HCT116 (cell line): ENCODE measurements at regions not wholly inside any gene's neighbourhood (a gene's known extent, or its start where the extent isn't known, plus 50 kb on each side); places are given as distances from the start of the nearest gene placed in this dataset.
"Not testable (repeated sequence)": the region's sequence is repeated elsewhere in the genome, so short reads cannot be mapped to it uniquely, and the experiment has no call there.

Experiments used
- ATAC-seq: fragments of 200-7000 bp; cut with Tn5 transposase; 2 replicates; pipeline ENCODE4 v1.9.1; 2020; ENCODE audit warnings: mild to moderate bottlenecking, moderate library complexity
- BruUV-seq: library from RNA; stranded (reverse); fragments of 400-500 nt; replicated peaks from 2 replicates; lab custom pipeline; 2021; lab: Mats Ljungman, UMichigan
- CTCF ChIA-PET: fragments of 300-600 bp; sonication (Branson Sonifier 250); formaldehyde crosslinking; loops from one replicate; lab custom pipeline; 2021; ENCODE audit warnings: antibody characterized with exemption; lab: Charles Lee
- POLR2A ChIA-PET: fragments of 300-600, 350-600 bp; sonication (Branson Sonifier 250); formaldehyde crosslinking; loops from one replicate; lab custom pipeline; 2021; ENCODE audit warnings: antibody characterized with exemption; lab: Charles Lee
- RAD21 ChIA-PET, 2 experiments: fragments of 300-600 bp; sonication (Branson Sonifier 250); formaldehyde crosslinking; loops; one replicate each; lab custom pipeline; 2023; ENCODE audit warnings: low total read pairs in 2 of 2; ENCODE audit not compliant: uncharacterized antibody in 2 of 2, unreplicated experiment in 2 of 2, low non-redundant PET in 1 of 2; lab: Charles Lee
- DNase-seq: peaks from one replicate; pipeline ENCODE4 v3.0.0-alpha.2; 2010; ENCODE audit warnings: low read depth, low spot score
- H2AFZ ChIP-seq: fragments of 200-600 bp; shearing (Covaris generic), sonication (generic); 2 replicates; pipeline ENCODE4 v1.6.1; 2017; ENCODE audit warnings: low read depth, mixed run types, mixed read lengths, antibody characterized with exemption, low read length; ENCODE audit not compliant: poor library complexity, severe bottlenecking
- H3K27ac ChIP-seq: 2 replicates; pipeline ENCODE4 v1.5.1; 2012; ENCODE audit warnings: low read depth, low read length
- H3K27me3 ChIP-seq: fragments of 200-600 bp; sonication (generic); 2 replicates; pipeline ENCODE4 v1.6.1; 2016; ENCODE audit warnings: mixed run types, low read length, mixed read lengths; ENCODE audit not compliant: insufficient read depth
- H3K36me3 ChIP-seq, 2 experiments: fragments of 200-500 bp in 1 of 2; fragments of 200-600 bp in 1 of 2; sonication (Bioruptor generic) in 1 of 2; sonication (generic) in 1 of 2; 2 replicates each; pipeline versions ENCODE4 v1.5.1 to v1.6.1; 2014 to 2016; ENCODE audit warnings: low read length in 2 of 2, inconsistent platforms in 1 of 2, mixed read lengths in 1 of 2, mixed run types in 1 of 2; ENCODE audit not compliant: insufficient read depth in 2 of 2, control insufficient read depth in 1 of 2
- H3K4me1 ChIP-seq, 2 experiments: fragments of 200-600 bp in 1 of 2; sonication (generic) in 1 of 2; 2 replicates each; pipeline versions ENCODE4 v1.5.1 to v1.6.1; 2012 to 2017; ENCODE audit warnings: low read length in 2 of 2, inconsistent platforms in 1 of 2, mild to moderate bottlenecking in 1 of 2, mixed read lengths in 1 of 2, mixed run types in 1 of 2, moderate library complexity in 1 of 2; ENCODE audit not compliant: insufficient read depth in 2 of 2, control insufficient read depth in 1 of 2
- H3K4me2 ChIP-seq: fragments of 200-600 bp; sonication (generic); 2 replicates; pipeline ENCODE4 v1.6.1; 2017; ENCODE audit warnings: mixed run types, low read length, mixed read lengths
- H3K4me3 ChIP-seq, 2 experiments: fragments of 200-600 bp in 1 of 2; sonication (generic) in 1 of 2; replicated peaks in 1 of 2; 2 replicates each; pipeline ENCODE4 v1.5.1; 2011 to 2016; ENCODE audit warnings: low read length in 2 of 2, control low read depth in 1 of 2, low read depth in 1 of 2, mild to moderate bottlenecking in 1 of 2, mixed read lengths in 1 of 2, mixed run types in 1 of 2
- H3K79me2 ChIP-seq: fragments of 200-600 bp; sonication (generic); 2 replicates; pipeline ENCODE4 v1.6.1; 2017; ENCODE audit warnings: mild to moderate bottlenecking, mixed run types, low read length, moderate library complexity, mixed read lengths; ENCODE audit not compliant: insufficient read depth
- H3K9ac ChIP-seq: fragments of 200-600 bp; sonication (generic); 2 replicates; pipeline ENCODE4 v1.6.1; 2016; ENCODE audit warnings: low read length, mixed read lengths
- H3K9me2 ChIP-seq: fragments of 200-600 bp; sonication (generic), shearing (Covaris generic); 2 replicates; pipeline ENCODE4 v1.6.1; 2017; ENCODE audit warnings: mixed run types, mild to moderate bottlenecking, moderate library complexity; ENCODE audit not compliant: insufficient read depth
- H3K9me3 ChIP-seq, 2 experiments: fragments of 200-500 bp in 1 of 2; fragments of 200-600 bp in 1 of 2; sonication (Bioruptor generic) in 1 of 2; sonication (generic) in 1 of 2; 2 replicates each; pipeline ENCODE4 v1.6.1; 2014 to 2017; ENCODE audit warnings: low read length in 2 of 2, mixed read lengths in 2 of 2, inconsistent platforms in 1 of 2, low read depth in 1 of 2, mild to moderate bottlenecking in 1 of 2, mixed run types in 1 of 2, moderate library complexity in 1 of 2; ENCODE audit not compliant: control insufficient read depth in 1 of 2, insufficient read depth in 1 of 2
- H4K20me1 ChIP-seq: fragments of 200-600 bp; sonication (generic), shearing (Covaris generic); 2 replicates; pipeline ENCODE4 v1.6.1; 2017; ENCODE audit warnings: mixed run types, mild to moderate bottlenecking, moderate library complexity; ENCODE audit not compliant: insufficient read depth
- ELF1 ChIP-seq: IDR thresholded peaks from 2 replicates; pipeline ENCODE4 v1.6.1; 2012; ENCODE audit warnings: low read depth, borderline replicate concordance
- EZH2 ChIP-seq: fragments of 200-600 bp; sonication (generic); IDR thresholded peaks from 2 replicates; pipeline ENCODE4 v1.6.1; 2017; ENCODE audit warnings: antibody characterized with exemption, mixed run types
- POLR2A ChIP-seq: IDR thresholded peaks from 2 replicates; pipeline ENCODE4 v1.7.0; 2011; ENCODE audit warnings: borderline replicate concordance; ENCODE audit not compliant: insufficient read depth, insufficient read length; ENCODE audit errors: extremely low read depth
- intact Hi-C: fragments of 100-400 bp; cut with micrococcal nuclease; formaldehyde crosslinking; loops from 2 replicates; pipeline ENCODE4 v1.10.0; 2022
- TF ChIP-seq, protein P1 (sequence below): IDR thresholded peaks from 2 replicates; pipeline ENCODE4 v1.6.1; 2012; ENCODE audit warnings: low read depth

GRCh38 chr5:53265043-53265442 is 155.5 kb upstream of the MOCS2 start (continued):
- TF ChIP-seq, protein P1, sequence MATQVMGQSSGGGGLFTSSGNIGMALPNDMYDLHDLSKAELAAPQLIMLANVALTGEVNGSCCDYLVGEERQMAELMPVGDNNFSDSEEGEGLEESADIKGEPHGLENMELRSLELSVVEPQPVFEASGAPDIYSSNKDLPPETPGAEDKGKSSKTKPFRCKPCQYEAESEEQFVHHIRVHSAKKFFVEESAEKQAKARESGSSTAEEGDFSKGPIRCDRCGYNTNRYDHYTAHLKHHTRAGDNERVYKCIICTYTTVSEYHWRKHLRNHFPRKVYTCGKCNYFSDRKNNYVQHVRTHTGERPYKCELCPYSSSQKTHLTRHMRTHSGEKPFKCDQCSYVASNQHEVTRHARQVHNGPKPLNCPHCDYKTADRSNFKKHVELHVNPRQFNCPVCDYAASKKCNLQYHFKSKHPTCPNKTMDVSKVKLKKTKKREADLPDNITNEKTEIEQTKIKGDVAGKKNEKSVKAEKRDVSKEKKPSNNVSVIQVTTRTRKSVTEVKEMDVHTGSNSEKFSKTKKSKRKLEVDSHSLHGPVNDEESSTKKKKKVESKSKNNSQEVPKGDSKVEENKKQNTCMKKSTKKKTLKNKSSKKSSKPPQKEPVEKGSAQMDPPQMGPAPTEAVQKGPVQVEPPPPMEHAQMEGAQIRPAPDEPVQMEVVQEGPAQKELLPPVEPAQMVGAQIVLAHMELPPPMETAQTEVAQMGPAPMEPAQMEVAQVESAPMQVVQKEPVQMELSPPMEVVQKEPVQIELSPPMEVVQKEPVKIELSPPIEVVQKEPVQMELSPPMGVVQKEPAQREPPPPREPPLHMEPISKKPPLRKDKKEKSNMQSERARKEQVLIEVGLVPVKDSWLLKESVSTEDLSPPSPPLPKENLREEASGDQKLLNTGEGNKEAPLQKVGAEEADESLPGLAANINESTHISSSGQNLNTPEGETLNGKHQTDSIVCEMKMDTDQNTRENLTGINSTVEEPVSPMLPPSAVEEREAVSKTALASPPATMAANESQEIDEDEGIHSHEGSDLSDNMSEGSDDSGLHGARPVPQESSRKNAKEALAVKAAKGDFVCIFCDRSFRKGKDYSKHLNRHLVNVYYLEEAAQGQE, result no peak
- no peak for TF ChIP-seq ELF1
- TF ChIP-seq, all 23 proteins: peak for 0

GRCh38 chr5:53268241-53268640 is 158.7 kb upstream of the MOCS2 start:
- H3K4me2 ChIP-seq, intact Hi-C loops, POLR2A ChIA-PET, H2AFZ ChIP-seq, DNase-seq, H3K27ac ChIP-seq, RAD21 ChIA-PET, H3K27me3 ChIP-seq, H3K4me3 ChIP-seq, CTCF ChIA-PET, ATAC-seq, H4K20me1 ChIP-seq, H3K9ac ChIP-seq, BruUV-seq, H3K4me1 ChIP-seq, H3K9me2 ChIP-seq, H3K36me3 ChIP-seq, H3K79me2 ChIP-seq, H3K9me3 ChIP-seq: not testable (repeated sequence)

DNA sequence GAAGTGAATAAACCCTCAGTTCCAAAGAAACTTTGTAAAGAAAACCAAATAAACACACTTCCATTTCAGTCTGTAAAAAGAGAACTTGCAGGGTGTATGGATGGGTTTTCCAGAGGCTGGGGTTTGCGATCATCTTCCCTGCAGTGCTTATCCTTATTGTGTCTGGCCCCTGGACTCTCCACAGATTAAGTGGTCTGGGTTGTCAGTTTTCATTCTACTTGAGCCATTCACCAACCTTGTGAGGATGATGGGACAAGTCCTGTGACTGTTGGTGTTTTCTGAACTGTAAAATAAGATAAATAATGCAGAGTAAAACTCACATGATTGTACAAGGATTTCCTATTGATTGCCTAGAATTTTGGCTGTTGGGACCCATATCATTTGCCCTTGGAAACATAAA is 166.1 kb upstream of the MOCS2 start:
- H3K9me2 ChIP-seq, result no peaks in the 10 kb centered on the region
- no peaks in the 10 kb centered on the region for H3K27me3 ChIP-seq
- H4K20me1 ChIP-seq, result no peaks in the 10 kb centered on the region
- no peaks in the 10 kb centered on the region for H3K9me3 ChIP-seq
- BruUV-seq, result no TSS peak
- TF ChIP-seq POLR2A (no peak), EZH2 (no peak)
- ChIA-PET POLR2A (no interaction called here), CTCF (no interaction called here), RAD21 (no interaction called here)
- no peak overlapping the region for H3K4me2 ChIP-seq
- H2AFZ ChIP-seq, result no peak overlapping the region
- no peak overlapping the region for H3K9ac ChIP-seq
- H3K27ac ChIP-seq, result no peak overlapping the region
- ATAC-seq (no peak), DNase-seq (no peak)
- H3K36me3 ChIP-seq, result no peaks in the 10 kb centered on the region
- H3K79me2 ChIP-seq, result no peaks in the 10 kb centered on the region
- no peaks in the 10 kb centered on the region for H3K4me1 ChIP-seq
- intact Hi-C loops, result no loop called here
- no peak overlapping the region for H3K4me3 ChIP-seq
